Adipocyte (in vitro differentiated cells): ENCODE measurements at regions not wholly inside any gene's neighbourhood (a gene's known extent, or its start where the extent isn't known, plus 50 kb on each side); places are given as distances from the start of the nearest gene placed in this dataset.

ENCODE experiments used
- DNase-seq: peaks from one replicate; pipeline ENCODE4 v3.0.0-alpha.2; 2015; ENCODE audit warnings: low read depth
- H3K27me3 ChIP-seq: replicated peaks from 2 replicates; pipeline ENCODE4 v1.7.0; 2013; ENCODE audit warnings: mild to moderate bottlenecking, low read length, moderate library complexity; ENCODE audit not compliant: control insufficient read depth, insufficient read depth
- H3K36me3 ChIP-seq: 2 replicates; pipeline ENCODE4 v1.7.0; 2013; ENCODE audit warnings: low read length, mild to moderate bottlenecking, moderate library complexity; ENCODE audit not compliant: control insufficient read depth, insufficient read depth, severe bottlenecking
- H3K4me1 ChIP-seq: 2 replicates; pipeline ENCODE4 v1.7.0; 2013; ENCODE audit warnings: mild to moderate bottlenecking, low read length, moderate library complexity; ENCODE audit not compliant: control insufficient read depth, insufficient read depth
- H3K4me3 ChIP-seq: 2 replicates; pipeline ENCODE4 v1.7.0; 2013; ENCODE audit warnings: mild to moderate bottlenecking, low read length, moderate library complexity
- H3K9ac ChIP-seq: 2 replicates; pipeline ENCODE4 v1.7.0; 2013; ENCODE audit warnings: mild to moderate bottlenecking, low read length, moderate library complexity
- H3K9me3 ChIP-seq: 2 replicates; pipeline ENCODE4 v1.7.0; 2013; ENCODE audit warnings: mild to moderate bottlenecking, low read length, moderate library complexity; ENCODE audit not compliant: control insufficient read depth

- Histone ChIP-seq H3K4me3 (no peak overlapping the region), H3K9ac (peak overlapping the region; percentile 11), H3K4me1 (peaks cover 39% of the 10 kb centered on the region), H3K36me3 (no peaks in the 10 kb centered on the region), H3K9me3 (no peaks in the 10 kb centered on the region), H3K27me3 (no peaks in the 10 kb centered on the region)
- peak; percentile 45 for DNase-seq
Observed at GRCh38 chr11:95595541-95595940, 194.0 kb downstream of the FAM76B start.

GRCh38 chr11:95593111-95593510 is 196.5 kb downstream of the FAM76B start:
- Histone ChIP-seq H3K9ac (peak overlapping the region; percentile 55), H3K36me3 (no peaks in the 10 kb centered on the region), H3K27me3 (no peaks in the 10 kb centered on the region), H3K4me1 (peaks cover 39% of the 10 kb centered on the region), H3K9me3 (no peaks in the 10 kb centered on the region), H3K4me3 (peak overlapping the region; percentile 33)
- peak; percentile 28 for DNase-seq

- H3K9me3 ChIP-seq = no peaks in the 10 kb centered on the region
- H3K4me3 ChIP-seq = peak overlapping the region; percentile 33
- H3K27me3 ChIP-seq = no peaks in the 10 kb centered on the region
- H3K9ac ChIP-seq = peak overlapping the region; percentile 55
- DNase-seq = peak; percentile 77
- H3K4me1 ChIP-seq = peaks cover 39% of the 10 kb centered on the region
- H3K36me3 ChIP-seq = no peaks in the 10 kb centered on the region
Observed at GRCh38 chr11:95592471-95592870, 197.1 kb downstream of the FAM76B start.

GRCh38 chr11:95589893-95590612 is 199.5 kb downstream of the FAM76B start:
- no peak for DNase-seq
- Histone ChIP-seq H3K36me3 (no peaks in the 10 kb centered on the region), H3K4me1 (peaks cover 25% of the 10 kb centered on the region), H3K9me3 (no peaks in the 10 kb centered on the region), H3K27me3 (no peaks in the 10 kb centered on the region), H3K4me3 (no peak overlapping the region), H3K9ac (no peak overlapping the region)

- H3K4me1 ChIP-seq = peaks cover 23% of the 10 kb centered on the region
Observed at GRCh38 chr11:95588821-95589220, 200.8 kb downstream of the FAM76B start.

GRCh38 chr11:95586661-95587060 is 202.9 kb downstream of the FAM76B start:
- H3K36me3 ChIP-seq = no peaks in the 10 kb centered on the region
- no peaks in the 10 kb centered on the region for H3K9me3 ChIP-seq
- no peak overlapping the region for H3K9ac ChIP-seq

More at GRCh38 chr11:95588821-95589220, 200.8 kb downstream of the FAM76B start:
- Histone ChIP-seq H3K4me3 (no peak overlapping the region), H3K9me3 (no peaks in the 10 kb centered on the region), H3K36me3 (no peaks in the 10 kb centered on the region), H3K27me3 (no peaks in the 10 kb centered on the region), H3K9ac (no peak overlapping the region)
- DNase-seq = no peak

GRCh38 chr11:95586155-95586554 is 203.4 kb downstream of the FAM76B start:
- H3K9ac ChIP-seq = no peak overlapping the region
- peaks cover 6% of the 10 kb centered on the region for H3K4me1 ChIP-seq
- no peaks in the 10 kb centered on the region for H3K9me3 ChIP-seq
- H3K36me3 ChIP-seq = no peaks in the 10 kb centered on the region
- no peak for DNase-seq
- H3K27me3 ChIP-seq = no peaks in the 10 kb centered on the region
- H3K4me3 ChIP-seq = no peak overlapping the region

More at GRCh38 chr11:95586661-95587060, 202.9 kb downstream of the FAM76B start:
- no peak for DNase-seq
- H3K4me1 ChIP-seq = peaks cover 6% of the 10 kb centered on the region
- no peak overlapping the region for H3K4me3 ChIP-seq
- no peaks in the 10 kb centered on the region for H3K27me3 ChIP-seq

GRCh38 chr11:95585752-95586077 is 203.9 kb downstream of the FAM76B start:
- Histone ChIP-seq H3K4me3 (no peak overlapping the region), H3K9me3 (no peaks in the 10 kb centered on the region), H3K9ac (no peak overlapping the region), H3K36me3 (no peaks in the 10 kb centered on the region), H3K27me3 (no peaks in the 10 kb centered on the region), H3K4me1 (peaks cover 6% of the 10 kb centered on the region)
- no peak for DNase-seq

- H3K9me3 ChIP-seq = no peaks in the 10 kb centered on the region
- no peak overlapping the region for H3K4me3 ChIP-seq
- no peaks in the 10 kb centered on the region for H3K36me3 ChIP-seq
- H3K27me3 ChIP-seq = no peaks in the 10 kb centered on the region
- H3K4me1 ChIP-seq = peaks cover 6% of the 10 kb centered on the region
- H3K9ac ChIP-seq = no peak overlapping the region
- DNase-seq = peak; percentile 61
Observed at GRCh38 chr11:95585069-95585751, 204.4 kb downstream of the FAM76B start.

- Histone ChIP-seq H3K27me3 (no peaks in the 10 kb centered on the region), H3K4me1 (peaks cover 6% of the 10 kb centered on the region), H3K4me3 (no peak overlapping the region), H3K9me3 (no peaks in the 10 kb centered on the region), H3K9ac (no peak overlapping the region), H3K36me3 (no peaks in the 10 kb centered on the region)
- no peak for DNase-seq
Observed at GRCh38 chr11:95584589-95584988, 205.0 kb downstream of the FAM76B start.

GRCh38 chr11:95584180-95584579 is 205.4 kb downstream of the FAM76B start:
- Histone ChIP-seq H3K27me3 (no peaks in the 10 kb centered on the region), H3K4me3 (no peak overlapping the region), H3K4me1 (peaks cover 6% of the 10 kb centered on the region), H3K9me3 (no peaks in the 10 kb centered on the region), H3K9ac (no peak overlapping the region), H3K36me3 (no peaks in the 10 kb centered on the region)
- DNase-seq = peak; percentile 54
